NCI-H2196 treated with DMSO at 0.1 percent for 48 hours (cell line): ENCODE measurements at regions not wholly inside any gene's neighbourhood (a gene's known extent, or its start where the extent isn't known, plus 50 kb on each side); places are given as distances from the start of the nearest gene placed in this dataset.

Experiments used
- DNase-seq: peaks from one replicate; lab custom pipeline; 2025; ENCODE audit not compliant: unreplicated experiment; lab: John Stamatoyannopoulos, UW

DNA sequence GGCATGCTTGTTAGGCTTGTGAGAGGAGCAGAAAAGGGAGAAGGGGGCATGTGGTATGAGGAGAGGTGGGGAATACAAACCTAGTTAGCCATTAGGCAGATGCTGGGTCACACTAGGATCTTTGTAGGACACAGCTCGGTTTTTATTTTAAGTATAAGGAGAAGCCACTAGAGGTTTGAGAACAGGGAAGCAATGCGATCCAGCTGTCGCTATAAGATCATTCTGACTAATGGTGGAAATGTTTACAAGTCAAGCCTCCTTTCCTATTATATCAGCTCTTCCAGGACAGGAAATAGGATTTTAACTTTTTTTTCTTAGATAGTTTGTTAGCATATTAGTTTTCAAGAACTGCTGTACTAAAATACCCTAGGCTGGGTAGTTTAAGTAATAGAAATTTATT is 609.9 kb downstream of the INSC start:
- DNase-seq = no peak

DNA sequence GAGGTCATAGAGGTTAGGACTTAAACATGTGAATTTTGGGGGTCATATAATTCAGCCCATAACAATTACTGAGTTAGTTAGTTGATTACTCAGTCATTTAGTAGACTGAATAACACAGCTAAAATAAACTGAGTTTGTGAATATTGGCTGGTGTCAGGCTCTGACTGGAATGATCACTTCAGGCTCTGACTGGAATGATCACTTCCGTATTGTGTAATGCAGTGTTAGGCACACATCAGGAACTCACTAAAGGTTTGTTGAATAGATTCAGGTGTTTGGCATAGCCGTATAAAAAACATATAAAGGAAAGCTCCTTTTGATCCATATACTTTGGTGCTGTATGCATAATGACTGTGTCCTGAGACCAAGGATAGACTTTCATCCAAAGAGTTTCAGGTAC is 610.5 kb downstream of the INSC start:
- no peak for DNase-seq

DNA sequence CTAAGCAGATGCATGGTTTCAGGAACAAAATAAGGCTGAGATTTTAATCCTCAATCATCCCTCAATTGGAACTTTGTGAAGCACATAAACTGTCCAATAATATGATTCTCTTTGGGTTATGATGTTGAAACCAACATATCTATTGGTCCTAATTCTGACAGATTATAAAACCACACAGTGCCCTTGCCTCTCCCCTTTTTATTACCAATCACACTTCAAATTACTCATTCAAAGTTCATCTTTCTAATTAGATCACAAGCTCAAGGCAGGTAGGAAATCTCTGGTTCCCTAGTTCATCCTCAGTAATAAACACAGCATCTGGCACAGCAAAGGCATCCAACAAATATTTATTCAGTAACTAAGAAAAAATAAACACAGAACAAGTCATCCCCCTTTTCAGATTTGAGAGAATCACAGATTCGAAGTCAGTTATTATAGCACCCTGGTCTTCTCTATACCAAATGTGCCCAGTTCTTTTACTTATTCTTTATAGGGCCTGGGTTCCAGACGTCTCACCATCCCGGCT is 611.6 kb downstream of the INSC start:
- DNase-seq = no peak

DNA sequence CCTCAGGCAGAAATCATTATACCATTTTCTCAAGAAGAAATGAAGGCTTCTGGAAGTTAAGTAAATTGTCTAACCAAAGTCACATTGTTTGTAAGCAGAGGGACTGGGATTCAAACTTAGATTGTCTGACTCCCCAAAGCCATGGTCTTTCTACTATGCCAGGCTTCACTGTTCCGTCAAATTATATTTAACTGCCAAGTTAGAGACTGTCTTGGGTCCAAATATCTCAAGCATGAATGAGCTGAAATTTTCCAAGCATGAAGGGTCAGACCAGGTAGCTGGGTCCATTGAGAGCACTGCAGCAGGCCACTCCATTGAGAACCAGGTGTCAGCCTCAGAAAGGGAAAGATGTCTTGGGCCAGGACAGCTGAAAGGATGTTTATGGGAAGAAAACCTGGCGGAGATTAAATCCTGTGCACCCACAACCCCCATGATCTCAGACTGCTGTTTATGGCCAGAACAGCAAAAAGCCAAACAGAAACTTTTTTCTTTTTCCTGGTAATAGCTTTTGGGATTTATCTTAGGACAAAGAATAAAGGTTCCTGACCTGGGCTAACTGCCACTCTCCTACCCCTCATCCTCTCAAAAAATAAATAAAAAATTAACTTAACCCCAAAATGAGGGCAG is 612.3 kb downstream of the INSC start:
- no peak for DNase-seq

DNA sequence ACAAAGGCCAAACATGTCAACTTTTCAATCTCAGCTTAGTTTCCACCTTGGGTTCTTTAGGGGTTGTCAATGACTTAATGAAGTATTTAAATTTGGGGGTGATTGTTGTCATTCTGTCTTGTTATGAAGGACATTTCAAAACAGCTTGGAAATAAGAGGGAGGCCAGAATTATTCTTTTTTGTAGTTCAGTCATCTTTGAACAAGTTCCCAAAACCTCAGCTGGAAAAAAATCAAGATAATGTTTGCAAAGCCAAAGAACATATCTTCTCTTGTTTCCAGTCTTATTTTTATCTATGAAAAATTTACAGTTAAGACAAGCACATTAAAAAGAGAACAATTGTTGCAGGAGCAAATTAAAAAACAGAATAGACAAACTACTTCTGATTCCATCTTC is 612.8 kb downstream of the INSC start:
- DNase-seq = no peak

DNA sequence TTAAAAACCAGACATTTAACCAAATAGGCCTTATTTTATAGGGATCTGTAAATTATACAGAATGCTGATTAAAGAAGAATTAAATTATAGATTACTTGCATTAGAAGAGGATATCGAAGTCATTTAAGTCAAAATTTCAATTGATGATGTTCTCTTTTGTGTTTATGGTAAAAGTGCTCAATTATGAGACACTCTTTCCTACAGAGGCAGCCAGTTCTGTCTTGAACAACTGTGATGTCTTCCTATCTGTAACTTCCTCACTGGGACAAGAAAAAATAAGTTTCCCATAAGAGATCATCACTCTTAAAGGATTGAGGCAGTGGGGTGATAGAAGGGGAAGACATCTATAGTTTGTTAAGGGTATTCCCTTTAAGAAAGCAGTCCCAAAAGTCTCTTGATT is 613.5 kb downstream of the INSC start:
- DNase-seq = no peak

DNA sequence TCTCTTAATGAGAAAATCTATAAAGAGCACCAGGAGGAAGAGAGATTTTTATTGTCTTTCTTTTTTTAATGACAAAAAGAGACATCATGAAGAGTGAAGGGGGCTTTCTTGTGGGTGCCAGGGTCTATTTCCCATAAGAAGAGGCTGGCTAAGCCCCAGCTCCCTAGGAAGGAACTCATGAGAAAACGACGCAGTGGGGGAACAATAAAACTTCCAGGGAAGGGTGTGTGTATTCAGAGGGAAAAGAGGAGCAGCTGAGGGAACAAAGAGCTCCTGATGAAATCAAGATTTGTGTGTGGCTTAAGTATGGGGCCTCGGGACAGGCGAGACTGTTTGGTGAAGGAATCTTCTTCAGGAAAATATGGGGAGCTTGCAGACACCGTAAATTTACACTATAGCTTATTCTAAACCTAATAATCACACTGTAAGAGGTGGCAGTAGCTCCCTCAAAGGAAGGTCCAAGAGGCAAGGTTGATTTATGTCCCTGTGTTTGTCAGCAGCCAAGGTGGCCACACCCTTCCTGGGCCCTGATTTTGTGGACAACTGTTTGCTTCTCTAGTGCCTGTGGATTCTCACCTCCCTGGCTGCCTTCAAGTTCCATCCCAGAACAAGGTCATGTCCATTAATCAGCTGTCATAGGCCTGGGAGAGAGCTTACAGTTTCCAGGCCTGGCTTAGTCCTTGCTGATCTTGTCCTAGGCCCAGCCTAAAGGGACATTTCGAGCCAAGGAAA is 615.7 kb downstream of the INSC start:
- no peak for DNase-seq

DNA sequence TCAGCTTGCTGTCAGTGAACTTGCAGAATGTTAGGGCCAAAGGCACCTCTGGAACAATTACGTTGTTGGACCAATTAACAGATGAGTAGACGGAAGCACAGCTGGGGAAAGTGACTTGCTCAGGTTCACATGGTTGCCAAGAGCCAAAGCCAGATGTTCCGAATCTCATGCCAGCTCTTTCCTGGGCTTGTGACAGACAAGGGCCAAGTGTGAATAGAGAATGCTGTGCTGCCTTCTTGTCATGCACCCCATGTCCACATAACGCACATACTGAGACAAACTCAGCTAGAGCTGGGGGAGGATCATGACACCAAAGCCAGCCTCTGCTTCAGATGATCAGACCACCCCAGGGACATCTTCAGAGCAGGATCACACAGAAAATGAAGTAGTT is 616.3 kb downstream of the INSC start:
- no peak for DNase-seq

DNA sequence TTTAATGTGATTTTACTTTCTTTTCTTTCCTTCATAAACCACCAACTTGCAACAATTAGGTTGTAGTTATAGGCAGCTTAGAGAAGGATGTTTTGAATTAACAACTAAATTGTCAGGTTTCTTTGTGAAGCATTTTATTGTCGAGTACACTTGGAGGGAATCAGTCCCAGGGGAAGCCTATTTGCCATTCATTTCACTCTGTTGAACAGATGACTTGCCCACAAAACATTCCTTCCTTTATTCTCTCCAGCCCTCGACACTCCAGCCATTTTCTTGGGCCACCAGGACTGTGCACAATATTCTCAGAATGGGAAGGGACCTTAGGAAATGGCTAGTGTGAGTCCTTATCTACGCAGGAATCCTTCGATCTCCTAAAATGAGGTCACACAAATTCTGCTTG is 620.6 kb downstream of the SOX6 start:
- DNase-seq = no peak

DNA sequence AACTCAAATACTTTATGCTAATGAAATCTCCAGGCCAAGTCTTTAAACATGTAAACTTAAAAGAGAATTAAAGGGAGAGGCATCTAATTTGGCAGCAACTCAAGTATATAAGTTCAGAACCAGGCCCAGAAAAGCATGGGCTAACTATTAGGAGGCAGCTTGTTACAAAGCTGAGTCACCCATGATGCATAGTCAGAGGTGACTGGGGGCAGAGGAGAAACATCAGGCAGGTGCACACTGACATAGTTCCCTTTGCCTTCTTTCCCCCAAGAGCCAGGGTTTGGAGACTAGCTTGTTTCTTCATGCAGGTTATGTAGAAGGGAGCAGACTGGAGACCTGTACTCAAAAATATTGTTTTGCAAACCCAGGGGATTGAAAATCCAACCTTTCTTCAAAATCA is 619.0 kb downstream of the SOX6 start:
- DNase-seq = no peak

DNA sequence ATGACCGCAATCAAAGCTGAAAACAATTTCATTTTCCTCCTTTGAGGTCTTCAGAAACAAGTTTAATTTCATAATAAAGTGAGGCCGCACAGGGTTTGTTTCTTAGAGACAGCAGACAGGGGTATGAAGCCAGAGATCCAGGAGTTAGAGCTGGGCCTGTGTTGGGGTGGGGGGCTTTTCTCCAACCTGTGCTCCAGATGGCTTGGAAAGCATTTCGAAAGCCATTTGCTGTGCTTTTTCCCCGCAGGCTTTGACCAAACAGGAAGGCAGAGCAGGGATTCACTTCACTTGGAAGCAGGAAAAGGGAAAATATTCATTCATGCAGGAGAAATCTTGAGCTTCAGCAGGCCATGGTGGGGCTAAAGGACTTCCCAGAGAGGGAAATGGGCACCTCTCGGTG is 617.4 kb downstream of the SOX6 start:
- no peak for DNase-seq

DNA sequence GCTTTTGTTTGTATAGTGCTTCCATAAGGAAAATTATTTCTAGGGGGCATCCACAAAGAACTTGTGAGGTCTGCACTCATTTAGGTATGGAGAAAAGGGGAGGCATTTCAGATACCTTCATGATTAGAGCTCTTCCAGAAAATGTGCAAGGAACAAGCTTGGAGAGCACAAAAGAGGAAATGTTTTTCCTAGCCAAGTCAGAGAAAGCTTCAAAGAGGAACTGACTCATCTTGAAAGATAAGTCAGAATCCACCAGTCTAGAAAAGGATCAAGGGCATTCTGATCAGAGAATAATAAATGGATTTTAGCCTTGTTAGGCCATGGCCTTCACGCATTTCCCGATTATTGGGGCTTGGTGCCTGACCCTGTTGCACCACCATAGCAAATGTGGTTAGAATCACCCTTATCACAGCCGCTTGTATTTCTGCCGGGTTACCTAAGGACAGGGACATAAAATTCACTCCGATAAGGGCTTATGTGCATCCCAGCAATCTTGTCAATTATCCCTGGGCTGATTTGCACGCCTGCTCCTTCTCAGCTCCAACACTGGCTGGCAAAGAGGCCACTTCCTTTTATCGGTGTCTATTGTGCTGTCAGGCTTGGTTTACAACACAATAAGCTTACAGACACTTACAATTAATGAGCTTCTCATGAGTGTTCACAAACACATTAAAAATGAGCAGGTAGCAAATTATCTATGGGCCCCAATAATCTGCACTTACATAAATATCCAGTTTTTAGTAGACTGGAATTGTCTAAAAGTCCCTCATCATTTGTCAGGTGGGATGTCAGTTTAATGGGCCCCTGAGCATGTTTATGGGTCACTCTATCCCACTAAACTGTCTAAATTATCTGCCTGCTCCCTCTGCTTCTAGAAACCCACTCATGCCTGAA is 613.5 kb downstream of the SOX6 start:
- DNase-seq = no peak

DNA sequence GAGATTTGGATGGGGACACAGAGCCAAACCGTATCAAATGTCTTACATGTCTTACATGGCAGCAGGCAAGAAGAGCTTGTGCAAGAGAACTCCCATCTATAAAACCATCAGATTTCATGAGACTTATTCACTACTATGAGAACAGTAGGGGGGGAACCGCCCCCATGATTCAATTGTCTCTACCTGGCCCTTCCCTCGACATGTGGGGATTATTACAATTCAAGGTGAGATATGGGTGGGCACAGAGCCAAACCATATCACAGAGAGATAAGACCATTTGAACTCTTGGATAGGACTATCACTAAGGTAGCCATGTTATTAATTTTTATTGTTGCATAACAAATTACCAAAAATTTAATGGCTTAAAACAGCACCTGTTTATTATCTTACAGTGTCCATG is 611.7 kb downstream of the SOX6 start:
- DNase-seq = no peak

DNA sequence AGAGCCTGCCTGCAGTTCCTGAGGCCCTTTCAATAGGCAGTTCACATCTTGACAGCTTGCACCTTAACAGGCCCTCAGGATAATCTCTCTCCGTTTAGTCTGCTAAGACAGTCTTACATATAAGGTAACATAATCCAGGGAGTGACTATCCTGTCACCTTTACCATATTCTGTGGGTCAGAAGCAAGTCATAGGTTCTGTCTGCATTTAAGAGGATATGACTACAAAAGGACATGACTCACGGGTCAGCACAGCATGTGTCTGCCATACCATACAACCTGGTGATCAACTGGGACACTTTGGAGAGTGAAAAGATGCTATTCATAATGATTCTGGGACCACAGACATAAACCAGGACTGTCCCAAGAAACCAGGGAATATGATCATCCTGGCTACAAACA is 611.1 kb downstream of the SOX6 start:
- no peak for DNase-seq

DNA sequence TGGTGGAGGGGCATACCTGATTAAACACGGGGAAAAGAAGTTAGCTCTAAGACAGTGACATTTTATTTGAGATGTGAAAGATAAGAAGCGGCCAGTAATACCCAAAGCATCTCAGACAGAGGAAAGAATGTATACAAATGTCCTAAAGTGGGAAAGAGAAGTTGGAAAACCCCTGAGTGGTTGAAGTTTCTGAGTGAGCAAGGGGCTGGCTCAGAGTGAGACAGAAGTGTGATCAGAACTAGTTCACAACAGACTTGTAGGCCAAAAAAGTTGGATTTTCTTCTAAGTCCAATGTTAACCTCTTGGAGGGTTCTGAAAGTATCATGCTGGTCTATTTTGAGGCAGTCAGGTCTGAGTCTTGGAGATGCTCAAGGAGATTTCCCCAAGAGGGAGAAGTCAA is 608.7 kb downstream of the SOX6 start:
- DNase-seq = no peak

DNA sequence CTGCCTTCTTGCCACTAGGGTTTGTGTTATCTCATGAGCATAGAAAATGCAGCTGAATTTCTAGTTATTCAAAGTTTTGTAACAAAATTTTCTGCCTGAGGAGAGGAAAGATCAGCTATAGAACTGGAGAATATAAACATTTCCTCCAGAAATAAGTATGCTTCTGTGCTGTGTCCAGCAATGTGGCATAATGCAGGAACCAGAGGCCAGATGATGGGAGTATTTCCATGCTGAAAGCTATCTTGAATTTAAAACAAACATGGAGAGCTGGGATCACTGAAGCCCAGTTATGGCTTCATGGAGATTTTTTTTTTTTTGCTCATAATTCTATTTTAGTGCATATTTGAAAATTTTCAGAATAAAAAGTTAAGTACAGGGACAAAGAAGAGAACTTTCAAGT is 608.2 kb downstream of the SOX6 start:
- DNase-seq = no peak

DNA sequence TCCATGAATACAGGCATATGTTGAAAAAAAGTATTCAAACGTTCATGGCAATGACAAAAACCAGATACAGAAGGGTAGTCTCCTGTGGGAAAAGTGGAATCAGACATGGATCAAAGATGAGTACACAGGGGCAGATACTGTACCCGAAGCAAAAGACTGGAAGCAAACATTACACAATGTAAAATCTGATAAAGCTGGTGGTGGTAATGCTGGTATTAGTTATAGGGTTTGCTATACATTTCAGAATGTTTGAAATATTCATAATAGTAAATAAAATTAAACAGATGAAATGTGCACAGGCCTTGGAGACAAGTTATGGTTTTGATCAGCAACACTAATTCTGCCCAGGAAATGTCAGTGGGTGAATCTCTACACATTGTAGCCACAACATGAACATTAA is 607.6 kb downstream of the SOX6 start:
- DNase-seq = no peak

DNA sequence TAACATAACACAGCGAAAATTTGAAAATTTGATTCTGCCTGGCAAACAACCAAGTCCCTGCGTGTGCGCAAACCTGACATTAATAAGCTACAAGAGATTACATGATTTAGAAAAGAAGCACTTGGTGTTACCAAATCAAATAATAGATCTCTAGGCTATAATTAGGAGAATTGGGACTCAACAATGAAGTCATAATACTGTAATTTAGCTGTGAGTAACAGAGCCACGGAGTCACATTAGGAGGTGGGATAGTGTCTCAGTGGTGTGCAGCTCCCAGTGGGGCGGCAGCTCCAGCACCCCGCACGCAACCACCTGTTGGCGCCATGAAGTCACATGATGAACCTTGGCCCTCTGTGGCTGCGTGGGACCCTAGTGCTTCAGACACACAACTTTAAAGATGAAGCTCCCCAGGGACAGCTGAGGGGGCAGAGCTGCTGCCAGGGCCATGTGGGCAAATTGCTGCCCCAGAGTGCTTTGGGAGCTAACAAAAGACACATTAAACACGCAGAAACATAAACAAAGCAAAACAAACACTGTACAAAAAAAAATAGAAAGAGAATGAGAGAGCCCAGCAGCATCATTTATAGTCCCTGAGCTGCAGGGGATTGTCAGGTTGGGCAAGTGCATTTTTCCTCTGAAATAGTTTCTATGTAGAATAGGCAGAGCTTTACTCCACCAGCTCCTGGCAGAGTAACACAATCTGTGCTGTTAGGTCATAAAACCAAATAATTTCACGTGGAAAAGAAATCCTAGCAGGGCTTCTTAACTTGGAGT is 605.6 kb downstream of the SOX6 start:
- DNase-seq = no peak

DNA sequence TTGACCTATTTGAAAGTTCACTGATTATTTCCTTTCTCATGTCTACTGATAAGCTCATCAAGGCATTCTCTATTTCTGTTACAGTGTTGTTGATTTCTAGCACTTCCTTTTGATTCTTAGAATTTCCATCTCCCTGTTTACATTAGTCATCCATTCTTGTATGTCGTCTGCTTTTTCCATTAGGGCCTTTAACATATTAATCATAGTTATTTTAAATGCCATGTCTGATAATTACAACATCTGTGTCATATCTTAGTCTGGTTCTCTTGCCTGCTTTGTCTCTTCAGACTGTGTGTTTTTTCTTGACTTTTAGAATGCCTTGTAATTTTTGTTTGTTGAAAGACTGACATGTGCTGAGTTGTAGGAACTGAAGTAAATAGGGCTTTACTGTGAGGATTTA is 602.1 kb downstream of the SOX6 start:
- DNase-seq = no peak

DNA sequence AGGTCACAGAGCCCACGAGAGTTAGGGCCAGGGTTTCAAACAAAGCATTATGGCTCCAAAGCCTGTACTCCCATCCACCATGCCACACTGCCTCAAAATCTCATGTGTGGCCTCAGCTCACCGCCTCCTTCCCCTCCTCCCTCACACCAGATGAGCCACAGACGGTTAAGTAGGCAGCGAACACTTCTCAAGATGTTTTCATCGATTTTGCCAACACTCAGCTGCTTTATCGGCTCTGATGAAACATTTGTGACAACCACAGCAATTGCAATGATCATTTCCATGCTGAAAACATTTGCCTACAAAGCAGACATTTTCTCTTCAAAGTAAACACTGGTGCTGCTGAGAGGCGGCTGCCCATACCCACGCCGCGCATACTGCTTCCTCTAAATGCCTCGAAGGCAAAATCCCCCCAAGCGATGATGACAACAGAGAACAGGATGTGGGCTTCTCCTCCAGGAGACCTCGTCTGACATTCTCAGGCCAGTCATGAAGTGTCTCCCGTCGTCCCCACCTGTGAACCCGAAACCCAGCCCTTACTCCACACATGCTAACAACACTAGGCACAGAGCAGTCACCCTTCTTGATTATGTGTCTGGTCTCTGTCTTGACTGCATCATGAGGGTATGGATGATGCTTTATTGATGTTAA is 599.2 kb downstream of the SOX6 start:
- DNase-seq = no peak
